Esophagus muscularis mucosa (tissue), 4 donors: ENCODE measurements at regions not wholly inside any gene's neighbourhood (a gene's known extent, or its start where the extent isn't known, plus 50 kb on each side); places are given as distances from the start of the nearest gene placed in this dataset.

ENCODE experiments used
- DNase-seq: peaks from one replicate; pipeline ENCODE4 v3.0.0-alpha.2; 2017; ENCODE audit errors: extremely low spot score
- H3K27ac ChIP-seq, 4 donors: fragments of 200-600 bp; sonication (generic); replicated peaks in 1 of 4; 1 replicate in 3 of 4; 2 replicates in 1 of 4; pipeline ENCODE4 v1.5.1; 2016 to 2019; ENCODE audit warnings: mild to moderate bottlenecking in 1 of 4
- H3K27me3 ChIP-seq, 4 donors: fragments of 200-600 bp; sonication (generic); one replicate each; pipeline versions ENCODE4 v1.5.1 to v1.6.0; 2016 to 2019
- H3K36me3 ChIP-seq, 4 donors: fragments of 200-600 bp; sonication (generic); one replicate each; pipeline ENCODE4 v1.5.1; 2016 to 2019
- H3K4me1 ChIP-seq, 4 donors: fragments of 200-600 bp; sonication (generic); one replicate each; pipeline ENCODE4 v1.5.1; 2016 to 2019
- H3K4me3 ChIP-seq, 4 donors: fragments of 200-600 bp; sonication (generic); 1 replicate in 2 of 4; 2 replicates in 2 of 4; pipeline ENCODE4 v1.5.1; 2016 to 2019; ENCODE audit warnings: mild to moderate bottlenecking in 4 of 4, moderate library complexity in 1 of 4
- H3K9me3 ChIP-seq, 4 donors: fragments of 200-600 bp; sonication (generic); 1 replicate in 3 of 4; 2 replicates in 1 of 4; pipeline ENCODE4 v1.5.1; 2016 to 2019
- EP300 ChIP-seq: sonication (generic); formaldehyde crosslinking; IDR thresholded peaks from one replicate; pipeline ENCODE4 v1.6.1; 2017; ENCODE audit warnings: antibody characterized with exemption
- POLR2A ChIP-seq: fragments of 450-650 bp; IDR thresholded peaks from one replicate; pipeline ENCODE4 v1.6.1; 2017; ENCODE audit warnings: antibody characterized with exemption, moderate library complexity, mild to moderate bottlenecking, low read depth
- POLR2AphosphoS5 ChIP-seq, 2 donors: sonication (generic); formaldehyde crosslinking; IDR thresholded peaks; one replicate each; pipeline ENCODE4 v1.6.1; 2017; ENCODE audit warnings: antibody characterized with exemption in 2 of 2
- WGBS: methylation state at CpG from one replicate; pipeline ENCODE4 v1.1.5; 2018; 5-methylcytosine and 5-hydroxymethylcytosine counted together
- intact Hi-C: fragments of 100-400 bp; cut with DNase I; formaldehyde crosslinking; loops from one replicate; pipeline ENCODE4 v1.15.1; 2023
- TF ChIP-seq, protein P1 (sequence below), 3 experiments: fragments of 200-600 bp in 2 of 3; fragments of 450-650 bp in 1 of 3; sonication (generic) in 2 of 3; IDR thresholded peaks; one replicate each; pipeline ENCODE4 v1.5.1; 2017 to 2019; ENCODE audit warnings: antibody characterized with exemption in 3 of 3, mild to moderate bottlenecking in 2 of 3, moderate library complexity in 1 of 3

DNA sequence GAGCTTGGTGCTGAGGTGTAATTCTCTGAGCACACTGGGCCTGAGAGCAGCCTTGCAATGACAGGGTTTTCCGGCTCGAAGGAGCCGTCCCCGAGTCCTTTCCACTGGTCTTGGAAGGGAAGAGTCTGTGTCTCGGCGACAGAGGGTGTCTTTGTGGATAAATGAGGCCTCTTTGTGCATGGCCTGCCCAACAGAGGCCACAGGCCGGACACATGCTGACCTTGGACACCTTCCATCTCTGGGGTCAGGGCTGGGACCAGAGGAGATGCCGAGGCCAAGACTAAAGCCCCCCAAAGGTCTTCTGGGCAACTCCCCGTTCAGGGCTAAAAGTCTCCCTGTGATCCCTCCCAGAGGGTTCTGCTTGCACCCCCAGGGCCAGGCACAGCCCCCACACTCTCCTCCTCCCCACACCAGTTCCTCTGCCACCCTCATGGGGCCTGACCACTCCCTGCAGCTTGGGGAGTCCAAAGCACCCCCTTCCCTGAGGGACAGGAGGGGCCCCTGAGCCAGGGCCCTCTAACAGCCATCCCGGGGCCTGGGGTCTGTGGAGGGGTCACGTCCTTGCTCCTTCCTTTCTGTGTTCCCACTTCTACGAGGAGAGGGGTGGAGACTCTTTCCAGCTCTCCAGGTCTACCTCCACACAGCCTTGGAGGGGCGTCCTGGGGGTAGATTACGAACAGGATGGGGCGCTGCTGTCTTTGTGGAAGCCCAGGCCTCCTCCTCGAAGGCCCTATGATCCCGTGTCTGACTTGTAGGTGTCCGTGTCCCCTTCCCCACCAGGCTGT is 130.6 kb upstream of the FAM20C start:
- H3K36me3 ChIP-seq = no peaks in the 10 kb centered on the region
- WGBS = 85% methylated on average over 18 of the region's 18 CpGs
- no peaks in the 10 kb centered on the region for H3K9me3 ChIP-seq
- no peak for TF ChIP-seq POLR2AphosphoS5 (IDR thresholded peaks at IDR 0.05)
- TF ChIP-seq POLR2A = no peak
- TF ChIP-seq, protein P1, sequence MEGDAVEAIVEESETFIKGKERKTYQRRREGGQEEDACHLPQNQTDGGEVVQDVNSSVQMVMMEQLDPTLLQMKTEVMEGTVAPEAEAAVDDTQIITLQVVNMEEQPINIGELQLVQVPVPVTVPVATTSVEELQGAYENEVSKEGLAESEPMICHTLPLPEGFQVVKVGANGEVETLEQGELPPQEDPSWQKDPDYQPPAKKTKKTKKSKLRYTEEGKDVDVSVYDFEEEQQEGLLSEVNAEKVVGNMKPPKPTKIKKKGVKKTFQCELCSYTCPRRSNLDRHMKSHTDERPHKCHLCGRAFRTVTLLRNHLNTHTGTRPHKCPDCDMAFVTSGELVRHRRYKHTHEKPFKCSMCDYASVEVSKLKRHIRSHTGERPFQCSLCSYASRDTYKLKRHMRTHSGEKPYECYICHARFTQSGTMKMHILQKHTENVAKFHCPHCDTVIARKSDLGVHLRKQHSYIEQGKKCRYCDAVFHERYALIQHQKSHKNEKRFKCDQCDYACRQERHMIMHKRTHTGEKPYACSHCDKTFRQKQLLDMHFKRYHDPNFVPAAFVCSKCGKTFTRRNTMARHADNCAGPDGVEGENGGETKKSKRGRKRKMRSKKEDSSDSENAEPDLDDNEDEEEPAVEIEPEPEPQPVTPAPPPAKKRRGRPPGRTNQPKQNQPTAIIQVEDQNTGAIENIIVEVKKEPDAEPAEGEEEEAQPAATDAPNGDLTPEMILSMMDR (IDR thresholded peaks at IDR 0.05) = no peak
- TF ChIP-seq EP300 = no peak
- no peak for DNase-seq
- H3K27ac ChIP-seq = no peak overlapping the region
- H3K27me3 ChIP-seq = no peaks in the 10 kb centered on the region
- intact Hi-C loops = no loop called here
- H3K4me1 ChIP-seq = peaks cover 17 to 39% (median 30%) of the 10 kb centered on the region in 4 donors
- no peak overlapping the region for H3K4me3 ChIP-seq

DNA sequence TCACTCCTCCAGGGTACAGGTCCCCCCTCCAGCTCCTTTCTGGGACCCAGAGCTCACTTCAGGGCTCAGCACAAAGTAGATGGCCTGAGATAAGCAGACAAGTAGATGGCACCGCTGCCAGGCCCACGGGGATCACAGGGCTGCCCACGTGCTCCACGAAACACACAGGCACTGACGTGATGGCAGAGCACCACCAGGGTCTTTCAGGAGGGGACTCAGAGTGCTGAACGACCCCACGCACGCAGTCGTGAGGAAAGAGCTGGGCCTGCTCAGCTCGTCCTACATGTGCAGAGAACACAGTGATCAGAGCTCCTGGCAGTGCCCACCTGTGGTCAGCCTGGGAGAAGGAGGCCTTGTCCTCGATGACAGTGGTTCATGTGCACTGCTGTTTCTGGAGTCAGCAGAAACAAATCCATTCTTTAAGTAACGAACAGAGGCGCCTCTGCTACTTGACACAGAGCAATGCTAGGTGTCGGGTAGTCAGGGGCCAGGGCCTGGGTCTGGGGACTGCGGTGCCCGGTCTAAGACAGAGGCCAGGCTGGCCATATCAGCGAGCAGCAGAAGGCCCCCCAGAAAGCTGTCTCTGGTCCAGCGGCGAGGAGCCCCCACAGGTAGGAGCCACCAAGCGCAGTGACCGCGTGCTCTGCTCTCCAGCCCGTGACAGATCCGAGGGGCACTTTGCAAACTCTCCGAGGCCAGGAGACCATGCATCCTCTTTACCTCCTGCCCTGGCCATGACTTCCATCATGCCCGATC is 129.8 kb upstream of the FAM20C start:
- Histone ChIP-seq H3K9me3 (no peaks in the 10 kb centered on the region), H3K36me3 (no peaks in the 10 kb centered on the region), H3K27ac (no peak overlapping the region), H3K4me3 (no peak overlapping the region), H3K4me1 (peaks cover 17 to 32% (median 27%) of the 10 kb centered on the region in 4 donors), H3K27me3 (no peaks in the 10 kb centered on the region)
- TF ChIP-seq EP300 (no peak), POLR2AphosphoS5 (IDR thresholded peaks at IDR 0.05) (no peak), POLR2A (no peak)
- TF ChIP-seq, protein P1 (IDR thresholded peaks at IDR 0.05) = no peak
- 92% methylated on average over 21 of the region's 26 CpGs for WGBS
- DNase-seq = no peak
- intact Hi-C loops = no loop called here

DNA sequence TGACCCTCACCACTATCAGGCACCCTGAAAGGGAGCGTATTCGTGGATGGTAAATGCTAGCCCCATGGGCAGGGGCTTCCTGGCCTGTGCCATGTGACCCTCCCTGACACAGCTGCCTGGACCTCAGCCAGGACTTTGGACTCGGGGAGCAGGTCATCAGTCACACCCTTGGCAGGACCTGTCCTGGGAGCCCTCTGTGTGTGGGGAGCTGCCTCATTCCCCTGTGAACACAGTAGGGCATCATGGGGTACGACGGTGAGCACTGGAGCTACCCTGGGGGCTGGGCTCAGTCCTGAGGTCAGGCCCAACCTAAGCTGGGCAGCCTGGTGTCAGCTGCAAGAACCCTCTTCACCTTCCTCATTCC is 129.3 kb upstream of the FAM20C start:
- intact Hi-C loops = no loop called here
- no peak overlapping the region for H3K27ac ChIP-seq
- H3K4me1 ChIP-seq = peaks cover 17 to 33% (median 23%) of the 10 kb centered on the region in 4 donors
- H3K9me3 ChIP-seq = no peaks in the 10 kb centered on the region
- WGBS = 74% methylated on average over 5 of the region's 5 CpGs
- no peak for DNase-seq
- no peak for TF ChIP-seq POLR2AphosphoS5 (IDR thresholded peaks at IDR 0.05)
- no peak for TF ChIP-seq POLR2A
- TF ChIP-seq, protein P1 (IDR thresholded peaks at IDR 0.05) = no peak
- no peak for TF ChIP-seq EP300
- no peaks in the 10 kb centered on the region for H3K36me3 ChIP-seq
- no peak overlapping the region for H3K4me3 ChIP-seq
- H3K27me3 ChIP-seq = no peaks in the 10 kb centered on the region

DNA sequence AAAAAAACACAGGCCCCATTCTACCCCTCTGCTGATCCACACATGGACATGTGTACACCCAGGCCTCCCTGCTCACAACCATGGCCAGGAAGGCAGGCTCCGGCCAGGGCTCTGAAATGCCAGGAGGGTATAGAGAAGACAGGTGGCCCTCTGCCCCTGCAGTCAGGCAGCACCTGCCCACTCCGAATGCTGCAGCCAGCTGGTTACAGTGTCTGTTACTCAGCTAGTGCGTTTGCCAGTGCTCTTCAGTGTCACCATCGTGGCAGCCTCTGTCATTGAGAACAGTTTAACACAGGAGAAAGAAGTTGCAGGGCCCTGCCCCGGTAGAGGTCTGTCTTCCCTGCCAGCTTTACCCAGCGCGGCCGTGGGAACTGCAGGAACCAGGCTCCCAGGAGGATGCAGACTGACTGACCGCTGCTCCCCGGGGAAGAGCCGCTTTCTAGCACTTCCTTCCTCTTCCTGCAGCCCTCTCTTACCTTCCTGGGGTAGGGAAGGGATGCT is 128.8 kb upstream of the FAM20C start:
- no peaks in the 10 kb centered on the region for H3K27me3 ChIP-seq
- H3K4me3 ChIP-seq = no peak overlapping the region
- WGBS = 49% methylated on average over 11 of the region's 11 CpGs
- H3K4me1 ChIP-seq = peaks cover 19 to 33% (median 26%) of the 10 kb centered on the region in 4 donors
- no peaks in the 10 kb centered on the region for H3K9me3 ChIP-seq
- no peak for DNase-seq
- intact Hi-C loops = no loop called here
- H3K27ac ChIP-seq = no peak overlapping the region
- TF ChIP-seq, protein P1 (IDR thresholded peaks at IDR 0.05) = no peak
- no peak for TF ChIP-seq EP300
- TF ChIP-seq POLR2AphosphoS5 (IDR thresholded peaks at IDR 0.05) = no peak
- no peak for TF ChIP-seq POLR2A
- no peaks in the 10 kb centered on the region for H3K36me3 ChIP-seq
